Gastroesophageal sphincter (tissue), 3 donors: ENCODE measurements at regions not wholly inside any gene's neighbourhood (a gene's known extent, or its start where the extent isn't known, plus 50 kb on each side); places are given as distances from the start of the nearest gene placed in this dataset.

Experiments used
- CTCF ChIP-seq, 4 experiments: fragments of 200-600 bp in 2 of 4; fragments of 450-650 bp in 2 of 4; sonication (generic) in 1 of 4; IDR thresholded peaks; one replicate each; pipeline ENCODE4 v1.5.1; 2017 to 2019; ENCODE audit warnings: antibody characterized with exemption in 4 of 4, mild to moderate bottlenecking in 2 of 4, moderate library complexity in 2 of 4
- POLR2A ChIP-seq, 2 donors: fragments of 450-650 bp; IDR thresholded peaks; one replicate each; pipeline ENCODE4 v1.6.1; 2017; ENCODE audit warnings: antibody characterized with exemption in 2 of 2, mild to moderate bottlenecking in 2 of 2, moderate library complexity in 1 of 2
- POLR2AphosphoS5 ChIP-seq: sonication (generic); formaldehyde crosslinking; IDR thresholded peaks from one replicate; pipeline ENCODE4 v1.6.1; 2017; ENCODE audit warnings: antibody characterized with exemption

- TF ChIP-seq POLR2AphosphoS5, result no peak
- no peak for TF ChIP-seq CTCF (IDR thresholded peaks at IDR 0.05)
- no peak for TF ChIP-seq POLR2A (IDR thresholded peaks at IDR 0.05)
Observed at GRCh38 chr22:27610863-27611786, 190.4 kb downstream of the MN1 start.
